Parathyroid adenoma (tissue), 2 donors: ENCODE measurements at regions not wholly inside any gene's neighbourhood (a gene's known extent, or its start where the extent isn't known, plus 50 kb on each side); places are given as distances from the start of the nearest gene placed in this dataset.

Source experiments
- H2AFZ ChIP-seq: fragments of 300-600 bp; sonication (generic); one replicate; pipeline ENCODE4 v1.7.0; 2017; ENCODE audit warnings: antibody characterized with exemption, mild to moderate bottlenecking
- H3K27ac ChIP-seq: fragments of 300-600 bp; sonication (generic); one replicate; pipeline ENCODE4 v1.7.0; 2017
- H3K27me3 ChIP-seq: fragments of 300-600 bp; sonication (generic); one replicate; pipeline ENCODE4 v1.7.0; 2017; ENCODE audit warnings: low read length; ENCODE audit not compliant: control insufficient read depth, insufficient read depth
- H3K36me3 ChIP-seq: fragments of 300-600 bp; sonication (generic); one replicate; pipeline ENCODE4 v1.7.0; 2017; ENCODE audit warnings: low read length; ENCODE audit not compliant: control insufficient read depth, insufficient read depth
- H3K4me1 ChIP-seq: fragments of 300-600 bp; sonication (generic); one replicate; pipeline ENCODE4 v1.7.0; 2017; ENCODE audit warnings: control low read depth
- H3K4me2 ChIP-seq: fragments of 300-600 bp; sonication (generic); one replicate; pipeline ENCODE4 v1.7.0; 2017; ENCODE audit warnings: low read length
- H3K4me3 ChIP-seq: fragments of 300-600 bp; sonication (generic); one replicate; pipeline ENCODE4 v1.7.0; 2017; ENCODE audit warnings: low read depth, low read length
- H3K79me2 ChIP-seq: fragments of 300-600 bp; sonication (generic); one replicate; pipeline ENCODE4 v1.7.0; 2017; ENCODE audit warnings: control low read depth
- H3K9ac ChIP-seq: fragments of 300-600 bp; sonication (generic); one replicate; pipeline ENCODE4 v1.7.0; 2017; ENCODE audit warnings: mild to moderate bottlenecking
- H3K9me3 ChIP-seq: fragments of 300-600 bp; sonication (generic); one replicate; pipeline ENCODE4 v1.7.0; 2017; ENCODE audit warnings: low read length; ENCODE audit not compliant: control insufficient read depth
- CTCF ChIP-seq: fragments of 300-600 bp; sonication (generic); IDR thresholded peaks from one replicate; pipeline ENCODE4 v1.7.0; 2017; ENCODE audit warnings: antibody characterized with exemption, mild to moderate bottlenecking
- donor health status: primary hyperparathyroidism.

DNA sequence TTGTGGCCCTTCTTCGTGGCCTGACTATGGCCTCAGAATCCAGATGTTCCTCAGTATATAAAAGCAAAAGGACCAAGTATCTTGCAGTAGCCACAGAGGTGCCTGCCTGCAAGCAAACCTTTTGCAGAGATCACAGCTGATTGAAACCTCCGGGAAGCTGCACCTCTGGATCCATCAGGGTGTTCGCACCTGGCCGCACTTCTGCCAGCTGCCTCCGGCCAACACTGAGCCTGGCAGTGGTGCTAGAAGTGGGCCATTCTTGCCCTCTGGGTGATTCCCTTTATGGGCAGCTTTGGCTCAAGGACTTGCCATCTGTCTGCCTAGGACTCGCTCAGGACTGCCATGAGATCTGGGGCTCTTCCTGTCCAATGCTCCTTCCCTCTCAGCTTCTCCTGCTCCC lies 214.6 kb upstream of the ECI2 start:
- Histone ChIP-seq H3K79me2 (no peaks in the 10 kb centered on the region), H3K9ac (no peak overlapping the region), H3K4me3 (no peak overlapping the region), H2AFZ (no peak overlapping the region), H3K4me2 (no peak overlapping the region), H3K27me3 (no peaks in the 10 kb centered on the region), H3K27ac (no peak overlapping the region), H3K9me3 (no peaks in the 10 kb centered on the region), H3K36me3 (no peaks in the 10 kb centered on the region), H3K4me1 (peaks cover 8% of the 10 kb centered on the region)
- no peak for TF ChIP-seq CTCF

GRCh38 chr6:4349323-4349722 lies 213.9 kb upstream of the ECI2 start:
- Histone ChIP-seq H3K36me3 (no peaks in the 10 kb centered on the region), H3K9me3 (no peaks in the 10 kb centered on the region)

GRCh38 chr6:4348462-4349112 lies 213.2 kb upstream of the ECI2 start:
- H3K27ac ChIP-seq, result no peak overlapping the region
- no peak overlapping the region for H3K4me3 ChIP-seq
- H2AFZ ChIP-seq, result no peak overlapping the region
- H3K4me2 ChIP-seq, result no peak overlapping the region
- H3K9ac ChIP-seq, result no peak overlapping the region
- no peaks in the 10 kb centered on the region for H3K79me2 ChIP-seq
- H3K4me1 ChIP-seq, result peaks cover 8% of the 10 kb centered on the region
- H3K27me3 ChIP-seq, result no peaks in the 10 kb centered on the region
- H3K36me3 ChIP-seq, result no peaks in the 10 kb centered on the region
- TF ChIP-seq CTCF, result no peak
- no peaks in the 10 kb centered on the region for H3K9me3 ChIP-seq

More at GRCh38 chr6:4349323-4349722, 213.9 kb upstream of the ECI2 start:
- H2AFZ ChIP-seq, result no peak overlapping the region
- H3K4me2 ChIP-seq, result no peak overlapping the region
- no peak for TF ChIP-seq CTCF
- peaks cover 8% of the 10 kb centered on the region for H3K4me1 ChIP-seq
- no peak overlapping the region for H3K4me3 ChIP-seq
- no peaks in the 10 kb centered on the region for H3K27me3 ChIP-seq
- H3K27ac ChIP-seq, result no peak overlapping the region
- H3K9ac ChIP-seq, result no peak overlapping the region
- no peaks in the 10 kb centered on the region for H3K79me2 ChIP-seq

DNA sequence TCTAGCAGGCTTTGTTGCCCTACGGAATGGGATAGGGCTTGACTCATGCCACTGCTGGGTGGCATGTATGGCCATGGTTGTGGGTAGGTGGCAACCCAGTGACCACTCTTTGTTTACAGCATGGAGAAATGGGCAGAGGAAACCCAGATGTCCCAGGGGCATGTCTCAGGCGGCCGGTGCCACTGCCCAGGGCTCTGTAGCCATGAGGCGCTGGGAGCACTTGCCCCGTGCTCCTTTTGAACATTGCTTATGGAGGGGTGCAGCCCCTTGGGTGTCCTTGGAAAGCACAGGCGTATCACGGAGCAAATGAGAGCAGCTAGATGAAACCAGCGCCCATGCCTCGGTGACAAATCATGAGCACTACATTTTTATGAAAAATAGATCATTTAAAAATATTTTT lies 212.5 kb upstream of the ECI2 start:
- H3K79me2 ChIP-seq, result no peaks in the 10 kb centered on the region
- no peaks in the 10 kb centered on the region for H3K36me3 ChIP-seq
- H3K4me2 ChIP-seq, result no peak overlapping the region
- no peaks in the 10 kb centered on the region for H3K27me3 ChIP-seq
- H3K27ac ChIP-seq, result no peak overlapping the region
- H3K9me3 ChIP-seq, result no peaks in the 10 kb centered on the region
- H3K9ac ChIP-seq, result no peak overlapping the region
- no peak overlapping the region for H3K4me3 ChIP-seq
- no peak for TF ChIP-seq CTCF
- H3K4me1 ChIP-seq, result peaks cover 8% of the 10 kb centered on the region
- H2AFZ ChIP-seq, result no peak overlapping the region

DNA sequence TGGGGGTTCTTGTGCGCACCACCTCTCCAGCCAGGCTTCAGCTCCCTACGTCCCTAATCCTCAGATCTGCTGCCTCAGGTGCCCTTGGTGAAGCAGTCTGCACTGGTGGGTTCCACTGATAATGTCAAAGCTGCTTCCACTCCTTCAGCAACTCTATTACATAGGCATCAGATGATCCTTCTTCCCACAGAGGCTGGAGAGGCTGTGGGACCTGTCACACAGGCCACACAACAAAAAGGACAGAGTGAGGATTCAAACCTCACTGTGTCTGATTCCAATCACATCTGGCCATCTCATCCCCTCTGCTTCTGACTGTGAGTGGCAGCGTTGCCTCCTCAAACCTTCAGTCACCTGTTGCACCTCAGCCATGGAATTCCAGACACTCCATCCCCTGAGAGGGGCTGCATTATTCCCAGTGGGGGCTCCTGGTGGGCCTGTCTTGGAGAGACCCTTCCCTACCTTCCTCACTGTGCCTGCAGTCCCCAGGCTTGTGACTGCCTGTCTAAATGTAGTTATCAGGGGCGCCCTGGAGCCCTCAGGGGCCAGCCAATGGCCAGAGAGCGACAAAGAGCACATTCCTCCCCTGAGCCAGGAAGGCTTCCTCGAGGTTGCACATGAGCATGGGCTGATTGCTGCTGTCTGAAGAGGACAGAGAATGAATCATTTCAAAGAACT lies 211.4 kb upstream of the ECI2 start:
- no peak overlapping the region for H3K27ac ChIP-seq

More for the DNA sequence above, 211.4 kb upstream of the ECI2 start:
- Histone ChIP-seq H3K36me3 (no peaks in the 10 kb centered on the region), H3K4me3 (no peak overlapping the region), H3K9me3 (no peaks in the 10 kb centered on the region), H3K4me1 (peaks cover 8% of the 10 kb centered on the region), H3K27me3 (no peaks in the 10 kb centered on the region), H3K79me2 (no peaks in the 10 kb centered on the region), H3K9ac (no peak overlapping the region), H3K4me2 (no peak overlapping the region), H2AFZ (no peak overlapping the region)
- TF ChIP-seq CTCF, result no peak
